ENCODE measurements at regions not wholly inside any gene's neighbourhood (a gene's known extent, or its start where the extent isn't known, plus 50 kb on each side); places are given as distances from the start of the nearest gene placed in this dataset.

DNA sequence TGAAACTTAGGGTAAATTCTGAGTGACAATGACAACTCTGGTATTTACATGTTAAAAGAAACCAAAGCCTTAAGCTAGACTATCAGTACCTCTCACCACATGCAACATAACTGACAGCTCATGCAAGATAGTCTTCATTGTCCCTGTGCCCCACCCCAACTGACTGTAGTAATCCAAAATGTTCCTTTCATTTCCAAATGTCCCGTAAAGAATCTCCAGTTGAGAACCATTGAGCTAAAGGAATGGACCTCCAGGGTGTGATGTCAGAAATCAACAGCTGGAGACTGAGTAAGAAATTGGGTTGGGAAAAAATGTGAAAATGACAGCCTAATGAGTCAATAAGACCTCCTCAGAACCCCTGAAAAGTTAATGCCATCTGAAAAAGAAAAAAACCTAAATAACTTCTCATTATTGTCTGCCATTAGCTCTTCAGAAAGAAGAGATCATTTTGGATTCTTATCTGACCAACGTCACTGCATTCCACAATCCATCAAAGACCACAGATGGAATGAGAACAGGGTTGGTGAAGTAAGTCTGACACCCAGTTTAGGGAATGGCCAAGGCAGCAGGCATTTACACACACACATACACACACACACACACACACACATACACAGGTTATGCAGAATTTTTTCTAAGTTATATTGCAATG lies 51.7 kb upstream of the ACVR2A start:
- Mint-ChIP-seq H3K27ac (no peak overlapping the region), H3K9me3 (no peaks in the 10 kb centered on the region), H3K36me3 (ENCODE audit: low read depth) (no peaks in the 10 kb centered on the region), H3K4me3 (no peak overlapping the region), H3K4me1 (peaks cover 5% of the 10 kb centered on the region), H3K27me3 (peaks cover 2% of the 10 kb centered on the region)
- ChIA-PET CTCF (no interaction called here), POLR2A (no interaction called here)
- intact Hi-C loops (cut with micrococcal nuclease): no loop called here
- ATAC-seq (ENCODE audit: low read depth) (no peak), DNase-seq (no peak)
- no peak for TF ChIP-seq CTCF (IDR thresholded peaks at IDR 0.05)

DNA sequence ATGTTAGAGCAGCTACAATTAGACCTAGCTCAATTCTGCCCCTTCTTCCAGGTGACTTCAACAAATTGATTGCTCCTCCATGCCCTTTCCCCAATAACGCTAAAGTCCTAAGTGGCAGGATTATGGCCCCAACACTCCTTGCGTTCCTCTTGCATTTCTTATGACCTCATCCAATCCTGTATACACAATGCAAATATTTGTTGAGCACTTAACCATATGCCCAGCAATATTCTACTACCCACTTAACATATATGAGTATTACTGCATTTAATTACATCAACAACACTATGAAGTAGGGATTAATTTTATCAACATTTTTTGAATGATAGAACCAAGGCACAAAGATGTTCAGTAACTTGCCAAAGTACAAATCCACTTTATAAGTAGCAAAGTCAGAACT lies 54.2 kb upstream of the ACVR2A start:
- Mint-ChIP-seq H3K36me3 (ENCODE audit: low read depth) (no peaks in the 10 kb centered on the region), H3K27ac (no peak overlapping the region), H3K4me1 (no peaks in the 10 kb centered on the region), H3K9me3 (no peaks in the 10 kb centered on the region), H3K27me3 (peaks cover 2% of the 10 kb centered on the region), H3K4me3 (no peak overlapping the region)
- no peak for TF ChIP-seq CTCF (IDR thresholded peaks at IDR 0.05)
- intact Hi-C loops (cut with micrococcal nuclease): no loop called here
- ChIA-PET POLR2A (no interaction called here), CTCF (no interaction called here)
- DNase-seq: no peak
- no peak for ATAC-seq (ENCODE audit: low read depth)

- ChIA-PET POLR2A (no interaction called here), CTCF (no interaction called here)
- no peak for DNase-seq
- TF ChIP-seq CTCF (IDR thresholded peaks at IDR 0.05): no peak
- Mint-ChIP-seq H3K36me3 (ENCODE audit: low read depth) (no peaks in the 10 kb centered on the region), H3K27ac (no peak overlapping the region), H3K4me1 (no peaks in the 10 kb centered on the region), H3K9me3 (no peaks in the 10 kb centered on the region), H3K27me3 (peaks cover 2% of the 10 kb centered on the region), H3K4me3 (no peak overlapping the region)
- intact Hi-C loops (cut with micrococcal nuclease): no loop called here
- no peak for ATAC-seq (ENCODE audit: low read depth)
Observed at GRCh38 chr2:147789720-147790119, 55.1 kb upstream of the ACVR2A start.

- no peaks in the 10 kb centered on the region for H3K4me1 Mint-ChIP-seq
- TF ChIP-seq CTCF (IDR thresholded peaks at IDR 0.05): no peak
- ATAC-seq (ENCODE audit: low read depth) (no peak), DNase-seq (no peak)
- intact Hi-C loops (cut with micrococcal nuclease): no loop called here
- no peak overlapping the region for H3K4me3 Mint-ChIP-seq
- POLR2A ChIA-PET: no interaction called here
- no peaks in the 10 kb centered on the region for H3K9me3 Mint-ChIP-seq
- peaks cover 2% of the 10 kb centered on the region for H3K27me3 Mint-ChIP-seq
- H3K36me3 Mint-ChIP-seq (ENCODE audit: low read depth): no peaks in the 10 kb centered on the region
- CTCF ChIA-PET: no interaction called here
- no peak overlapping the region for H3K27ac Mint-ChIP-seq
Observed at GRCh38 chr2:147789287-147789686, 55.5 kb upstream of the ACVR2A start.

- peaks cover 2% of the 10 kb centered on the region for H3K27me3 Mint-ChIP-seq
- H3K9me3 Mint-ChIP-seq: no peaks in the 10 kb centered on the region
- POLR2A ChIA-PET: no interaction called here
- no peak for ATAC-seq (ENCODE audit: low read depth)
- DNase-seq: no peak
- H3K4me1 Mint-ChIP-seq: no peaks in the 10 kb centered on the region
- CTCF ChIA-PET: no interaction called here
- no peak overlapping the region for H3K4me3 Mint-ChIP-seq
- TF ChIP-seq CTCF (IDR thresholded peaks at IDR 0.05): no peak
- intact Hi-C loops (cut with micrococcal nuclease): no loop called here
- H3K27ac Mint-ChIP-seq: no peak overlapping the region
- no peaks in the 10 kb centered on the region for H3K36me3 Mint-ChIP-seq (ENCODE audit: low read depth)
Observed at GRCh38 chr2:147782141-147782930, 62.5 kb upstream of the ACVR2A start.
